HL-60 (cell line): ENCODE measurements at regions not wholly inside any gene's neighbourhood (a gene's known extent, or its start where the extent isn't known, plus 50 kb on each side); places are given as distances from the start of the nearest gene placed in this dataset.

Source experiments
- DNase-seq, 2 experiments: peaks; one replicate each; pipeline ENCODE4 v3.0.0-alpha.2; 2010 to 2020; ENCODE audit warnings: low read depth in 1 of 2, low spot score in 1 of 2
- H3K27ac ChIP-seq: fragments of 250-450 bp; sonication (Bioruptor Pico); replicated peaks from 2 replicates; pipeline ENCODE4 v1.5.1; 2020; ENCODE audit warnings: mild to moderate bottlenecking, moderate library complexity
- H3K27me3 ChIP-seq: fragments of 250-450 bp; sonication (Bioruptor Pico); 2 replicates; pipeline ENCODE4 v1.5.1; 2021; ENCODE audit warnings: mild to moderate bottlenecking, moderate library complexity; ENCODE audit not compliant: insufficient read depth, poor library complexity, severe bottlenecking
- H3K4me3 ChIP-seq: replicated peaks from 2 replicates; pipeline ENCODE4 v1.5.1; 2011; ENCODE audit warnings: mild to moderate bottlenecking, control low read depth, low read length; ENCODE audit not compliant: insufficient read depth
- GABPA ChIP-seq: IDR thresholded peaks from 2 replicates; pipeline ENCODE4 v1.6.1; 2012; ENCODE audit warnings: low read depth
- POLR2AphosphoS5 ChIP-seq: IDR thresholded peaks from 2 replicates; pipeline ENCODE4 v1.6.1; 2012; ENCODE audit warnings: low read depth
- SPI1 ChIP-seq: IDR thresholded peaks from 2 replicates; pipeline ENCODE4 v1.6.1; 2012; ENCODE audit warnings: low read depth, mild to moderate bottlenecking, borderline replicate concordance
- TF ChIP-seq, protein P1 (sequence below): IDR thresholded peaks from one replicate; pipeline ENCODE4 v1.5.1; 2011; ENCODE audit warnings: low read length, control low read depth, inconsistent platforms; ENCODE audit not compliant: insufficient read depth
- TF ChIP-seq, protein P2 (sequence below): IDR thresholded peaks from 2 replicates; pipeline ENCODE4 v1.6.1; 2012; ENCODE audit warnings: low read depth; ENCODE audit not compliant: insufficient replicate concordance

DNA sequence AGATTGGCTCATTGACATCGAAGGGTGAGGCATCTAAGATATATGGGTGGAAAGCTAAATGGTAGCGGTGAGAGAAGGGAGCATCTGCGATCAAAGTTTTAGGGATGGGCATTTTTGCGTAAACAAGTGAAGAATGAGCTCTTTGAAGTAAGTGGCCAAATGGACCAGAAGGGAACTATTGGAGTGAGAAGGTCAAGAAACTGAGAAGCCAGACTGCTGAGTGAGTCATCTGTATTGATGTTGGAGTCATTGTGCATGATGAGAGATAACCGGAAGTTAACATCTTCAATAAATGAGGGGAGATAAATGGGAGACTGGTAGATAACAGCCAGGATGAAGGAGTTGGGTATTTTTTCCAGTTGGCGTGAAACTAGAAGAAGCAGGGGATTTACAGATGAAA lies 271.9 kb upstream of the PDE3A start:
- DNase-seq, result no peak
- Histone ChIP-seq H3K27ac (no peak overlapping the region), H3K4me3 (no peak overlapping the region), H3K27me3 (no peaks in the 10 kb centered on the region)
- TF ChIP-seq, protein P1, sequence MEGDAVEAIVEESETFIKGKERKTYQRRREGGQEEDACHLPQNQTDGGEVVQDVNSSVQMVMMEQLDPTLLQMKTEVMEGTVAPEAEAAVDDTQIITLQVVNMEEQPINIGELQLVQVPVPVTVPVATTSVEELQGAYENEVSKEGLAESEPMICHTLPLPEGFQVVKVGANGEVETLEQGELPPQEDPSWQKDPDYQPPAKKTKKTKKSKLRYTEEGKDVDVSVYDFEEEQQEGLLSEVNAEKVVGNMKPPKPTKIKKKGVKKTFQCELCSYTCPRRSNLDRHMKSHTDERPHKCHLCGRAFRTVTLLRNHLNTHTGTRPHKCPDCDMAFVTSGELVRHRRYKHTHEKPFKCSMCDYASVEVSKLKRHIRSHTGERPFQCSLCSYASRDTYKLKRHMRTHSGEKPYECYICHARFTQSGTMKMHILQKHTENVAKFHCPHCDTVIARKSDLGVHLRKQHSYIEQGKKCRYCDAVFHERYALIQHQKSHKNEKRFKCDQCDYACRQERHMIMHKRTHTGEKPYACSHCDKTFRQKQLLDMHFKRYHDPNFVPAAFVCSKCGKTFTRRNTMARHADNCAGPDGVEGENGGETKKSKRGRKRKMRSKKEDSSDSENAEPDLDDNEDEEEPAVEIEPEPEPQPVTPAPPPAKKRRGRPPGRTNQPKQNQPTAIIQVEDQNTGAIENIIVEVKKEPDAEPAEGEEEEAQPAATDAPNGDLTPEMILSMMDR, result no peak
- TF ChIP-seq, protein P2, sequence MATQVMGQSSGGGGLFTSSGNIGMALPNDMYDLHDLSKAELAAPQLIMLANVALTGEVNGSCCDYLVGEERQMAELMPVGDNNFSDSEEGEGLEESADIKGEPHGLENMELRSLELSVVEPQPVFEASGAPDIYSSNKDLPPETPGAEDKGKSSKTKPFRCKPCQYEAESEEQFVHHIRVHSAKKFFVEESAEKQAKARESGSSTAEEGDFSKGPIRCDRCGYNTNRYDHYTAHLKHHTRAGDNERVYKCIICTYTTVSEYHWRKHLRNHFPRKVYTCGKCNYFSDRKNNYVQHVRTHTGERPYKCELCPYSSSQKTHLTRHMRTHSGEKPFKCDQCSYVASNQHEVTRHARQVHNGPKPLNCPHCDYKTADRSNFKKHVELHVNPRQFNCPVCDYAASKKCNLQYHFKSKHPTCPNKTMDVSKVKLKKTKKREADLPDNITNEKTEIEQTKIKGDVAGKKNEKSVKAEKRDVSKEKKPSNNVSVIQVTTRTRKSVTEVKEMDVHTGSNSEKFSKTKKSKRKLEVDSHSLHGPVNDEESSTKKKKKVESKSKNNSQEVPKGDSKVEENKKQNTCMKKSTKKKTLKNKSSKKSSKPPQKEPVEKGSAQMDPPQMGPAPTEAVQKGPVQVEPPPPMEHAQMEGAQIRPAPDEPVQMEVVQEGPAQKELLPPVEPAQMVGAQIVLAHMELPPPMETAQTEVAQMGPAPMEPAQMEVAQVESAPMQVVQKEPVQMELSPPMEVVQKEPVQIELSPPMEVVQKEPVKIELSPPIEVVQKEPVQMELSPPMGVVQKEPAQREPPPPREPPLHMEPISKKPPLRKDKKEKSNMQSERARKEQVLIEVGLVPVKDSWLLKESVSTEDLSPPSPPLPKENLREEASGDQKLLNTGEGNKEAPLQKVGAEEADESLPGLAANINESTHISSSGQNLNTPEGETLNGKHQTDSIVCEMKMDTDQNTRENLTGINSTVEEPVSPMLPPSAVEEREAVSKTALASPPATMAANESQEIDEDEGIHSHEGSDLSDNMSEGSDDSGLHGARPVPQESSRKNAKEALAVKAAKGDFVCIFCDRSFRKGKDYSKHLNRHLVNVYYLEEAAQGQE, result no peak
- no peak for TF ChIP-seq POLR2AphosphoS5
- TF ChIP-seq GABPA, result no peak
- no peak for TF ChIP-seq SPI1

DNA sequence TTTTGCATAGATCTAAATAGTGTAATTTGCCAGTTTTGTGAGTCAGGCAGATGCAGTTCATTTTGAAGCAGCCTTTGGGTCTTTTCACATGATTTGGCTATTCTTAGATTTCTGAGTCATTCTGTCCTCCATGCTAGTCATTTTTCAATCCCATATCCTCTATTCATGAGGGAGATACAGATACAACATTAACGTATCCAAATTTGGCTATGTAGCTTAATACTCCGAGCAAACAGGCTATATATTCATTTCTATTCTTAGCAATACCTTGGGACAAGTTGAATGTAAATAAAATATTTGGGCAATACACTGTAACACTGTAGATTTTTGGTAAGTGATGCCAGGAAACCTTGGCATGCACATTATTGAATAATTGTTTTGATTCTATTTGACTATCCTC lies 270.7 kb upstream of the PDE3A start:
- DNase-seq, result no peak
- Histone ChIP-seq H3K27ac (no peak overlapping the region), H3K27me3 (no peaks in the 10 kb centered on the region), H3K4me3 (no peak overlapping the region)
- TF ChIP-seq SPI1, result no peak
- TF ChIP-seq POLR2AphosphoS5, result no peak
- TF ChIP-seq, protein P1, result no peak
- TF ChIP-seq, protein P2, result no peak
- no peak for TF ChIP-seq GABPA

DNA sequence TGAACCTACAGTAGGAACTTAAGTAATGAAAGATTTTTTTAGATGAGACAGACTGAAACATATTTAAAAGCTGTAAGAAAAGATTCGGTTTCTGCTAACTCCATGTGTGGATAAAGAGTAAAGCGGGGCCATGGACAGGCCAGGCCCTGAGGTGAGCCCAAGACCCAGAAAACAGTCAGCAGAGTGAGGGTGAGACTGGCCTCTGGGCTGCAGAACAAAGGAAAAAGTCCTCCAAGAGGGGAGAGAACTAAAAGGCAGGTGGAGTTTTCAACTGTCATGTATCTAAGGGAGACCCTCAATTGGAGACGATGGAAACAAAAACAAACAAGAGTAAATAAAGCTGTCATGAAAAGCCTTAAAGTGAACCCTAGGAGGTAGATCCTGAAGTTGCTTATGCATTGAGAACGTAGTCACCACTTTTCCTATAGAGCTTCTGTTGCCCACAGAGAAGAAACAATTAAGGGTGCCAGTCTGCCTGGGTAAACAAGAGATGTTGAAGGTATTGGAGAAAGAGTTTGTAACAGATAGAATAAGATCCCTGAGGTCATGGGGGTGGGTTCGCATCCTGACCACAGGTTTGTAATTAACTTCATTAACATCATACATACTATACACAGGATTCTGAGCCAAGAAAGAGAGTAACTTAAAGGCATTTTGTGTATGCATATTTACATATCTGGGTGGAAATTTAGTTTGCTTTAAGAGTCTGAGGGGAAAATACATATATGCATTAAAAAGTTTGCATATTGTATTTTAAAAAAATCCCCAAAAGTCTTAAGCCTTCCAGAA lies 268.7 kb upstream of the PDE3A start:
- Histone ChIP-seq H3K27me3 (no peaks in the 10 kb centered on the region), H3K4me3 (no peak overlapping the region), H3K27ac (no peak overlapping the region)
- DNase-seq, result no peak
- no peak for TF ChIP-seq POLR2AphosphoS5
- TF ChIP-seq, protein P2, result no peak
- TF ChIP-seq GABPA, result no peak
- TF ChIP-seq SPI1, result no peak
- TF ChIP-seq, protein P1, result no peak
